ENCODE measurements at regions not wholly inside any gene's neighbourhood (a gene's known extent, or its start where the extent isn't known, plus 50 kb on each side); places are given as distances from the start of the nearest gene placed in this dataset.

DNA sequence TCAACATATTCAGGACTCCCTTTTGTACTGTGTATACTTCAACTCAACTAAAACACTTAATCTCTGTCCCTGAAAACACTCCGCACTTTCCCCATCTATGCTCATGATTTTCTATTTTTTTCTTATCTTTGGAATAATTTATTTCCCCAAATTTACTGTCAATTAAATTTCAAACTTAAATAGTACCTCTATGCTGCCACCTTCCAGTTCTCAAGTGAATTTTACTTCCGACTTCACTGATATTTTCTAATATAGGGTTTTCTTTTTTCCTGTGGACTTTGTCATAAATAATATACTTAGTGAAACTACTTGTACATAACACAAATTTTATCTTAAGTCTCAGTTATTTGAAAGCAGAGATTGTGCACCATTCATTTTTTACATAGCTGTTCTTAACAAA lies 1303.3 kb downstream of the OTOL1 start:
- DNase-seq (ENCODE audit: low read depth): no peak
- TF ChIP-seq, protein P1, sequence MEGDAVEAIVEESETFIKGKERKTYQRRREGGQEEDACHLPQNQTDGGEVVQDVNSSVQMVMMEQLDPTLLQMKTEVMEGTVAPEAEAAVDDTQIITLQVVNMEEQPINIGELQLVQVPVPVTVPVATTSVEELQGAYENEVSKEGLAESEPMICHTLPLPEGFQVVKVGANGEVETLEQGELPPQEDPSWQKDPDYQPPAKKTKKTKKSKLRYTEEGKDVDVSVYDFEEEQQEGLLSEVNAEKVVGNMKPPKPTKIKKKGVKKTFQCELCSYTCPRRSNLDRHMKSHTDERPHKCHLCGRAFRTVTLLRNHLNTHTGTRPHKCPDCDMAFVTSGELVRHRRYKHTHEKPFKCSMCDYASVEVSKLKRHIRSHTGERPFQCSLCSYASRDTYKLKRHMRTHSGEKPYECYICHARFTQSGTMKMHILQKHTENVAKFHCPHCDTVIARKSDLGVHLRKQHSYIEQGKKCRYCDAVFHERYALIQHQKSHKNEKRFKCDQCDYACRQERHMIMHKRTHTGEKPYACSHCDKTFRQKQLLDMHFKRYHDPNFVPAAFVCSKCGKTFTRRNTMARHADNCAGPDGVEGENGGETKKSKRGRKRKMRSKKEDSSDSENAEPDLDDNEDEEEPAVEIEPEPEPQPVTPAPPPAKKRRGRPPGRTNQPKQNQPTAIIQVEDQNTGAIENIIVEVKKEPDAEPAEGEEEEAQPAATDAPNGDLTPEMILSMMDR (IDR thresholded peaks at IDR 0.05; ENCODE audit: control insufficient read depth, insufficient read depth, low read depth, low read length, missing control alignments): no peak
- H3K4me3 ChIP-seq (ENCODE audit: control insufficient read depth, low read depth, low read length): no peak overlapping the region

- TF ChIP-seq, protein P1 (IDR thresholded peaks at IDR 0.05; ENCODE audit: control insufficient read depth, insufficient read depth, low read depth, low read length, missing control alignments): no peak
- H3K4me3 ChIP-seq (ENCODE audit: control insufficient read depth, low read depth, low read length): no peak overlapping the region
- no peak for DNase-seq (ENCODE audit: low read depth)
These were observed 1305.8 kb downstream of the OTOL1 start for GRCh38 chr3:162802228-162802965.

GRCh38 chr3:162810776-162811175 lies 1314.2 kb downstream of the OTOL1 start:
- TF ChIP-seq, protein P1 (IDR thresholded peaks at IDR 0.05; ENCODE audit: control insufficient read depth, insufficient read depth, low read depth, low read length, missing control alignments): no peak

DNA sequence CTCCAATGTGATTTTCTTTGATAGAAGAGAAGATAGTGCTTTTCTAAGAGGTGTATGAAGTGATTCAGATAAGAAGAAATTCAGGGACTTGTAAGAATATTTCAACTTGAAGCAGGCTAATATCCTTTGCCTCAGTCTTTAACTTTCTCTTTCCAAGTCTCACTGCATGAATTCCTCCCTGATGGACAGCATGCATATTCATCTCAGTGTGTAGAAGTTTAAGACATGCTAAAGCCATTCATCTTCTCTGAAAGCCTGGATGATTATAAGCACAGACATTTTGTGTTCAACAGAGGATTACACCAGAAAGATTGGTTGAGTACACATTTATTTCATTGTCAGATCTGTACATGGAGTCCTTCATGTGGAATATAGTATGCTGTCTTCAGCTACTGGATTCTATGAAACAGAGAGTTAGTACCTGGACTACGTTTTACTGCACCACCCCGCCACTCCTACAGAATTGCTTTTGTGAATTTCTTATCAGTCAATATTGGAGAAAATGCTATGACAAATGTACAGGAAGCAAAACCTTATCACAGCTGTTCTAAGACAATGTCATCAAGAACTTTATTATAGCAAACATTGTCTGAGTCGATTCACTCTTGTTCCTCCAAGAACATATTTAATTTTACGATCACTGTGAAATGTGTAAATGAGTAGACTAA lies 1346.1 kb downstream of the OTOL1 start:
- TF ChIP-seq, protein P1 (IDR thresholded peaks at IDR 0.05; ENCODE audit: control insufficient read depth, insufficient read depth, low read depth, low read length, missing control alignments): no peak
- DNase-seq (ENCODE audit: low read depth): no peak
- H3K4me3 ChIP-seq (ENCODE audit: control insufficient read depth, low read depth, low read length): no peak overlapping the region

More at GRCh38 chr3:162810776-162811175, 1314.2 kb downstream of the OTOL1 start:
- DNase-seq (ENCODE audit: low read depth): no peak
- H3K4me3 ChIP-seq (ENCODE audit: control insufficient read depth, low read depth, low read length): no peak overlapping the region

GRCh38 chr3:162845918-162846317 lies 1349.3 kb downstream of the OTOL1 start:
- TF ChIP-seq, protein P1 (IDR thresholded peaks at IDR 0.05; ENCODE audit: control insufficient read depth, insufficient read depth, low read depth, low read length, missing control alignments): no peak
- no peak overlapping the region for H3K4me3 ChIP-seq (ENCODE audit: control insufficient read depth, low read depth, low read length)
- DNase-seq (ENCODE audit: low read depth): no peak

- H3K4me3 ChIP-seq (ENCODE audit: control insufficient read depth, low read depth, low read length): no peak overlapping the region
- TF ChIP-seq, protein P1 (IDR thresholded peaks at IDR 0.05; ENCODE audit: control insufficient read depth, insufficient read depth, low read depth, low read length, missing control alignments): no peak
- DNase-seq (ENCODE audit: low read depth): no peak
These were observed 1350.9 kb downstream of the OTOL1 start for GRCh38 chr3:162847511-162847910.
